NCI-H2196 (cell line): ENCODE measurements at regions not wholly inside any gene's neighbourhood (a gene's known extent, or its start where the extent isn't known, plus 50 kb on each side); places are given as distances from the start of the nearest gene placed in this dataset.

Experiments
- DNase-seq: peaks from one replicate; lab custom pipeline; 2025; ENCODE audit not compliant: unreplicated experiment; lab: John Stamatoyannopoulos, UW

- DNase-seq: no peak
Measured at GRCh38 chr2:64312622-64313397, 141.2 kb upstream of the LGALSL start.

GRCh38 chr2:64313398-64313723 is 140.6 kb upstream of the LGALSL start:
- DNase-seq: no peak

- DNase-seq: no peak
Measured at GRCh38 chr2:64315291-64315960, 138.5 kb upstream of the LGALSL start.

- DNase-seq: no peak
Measured at GRCh38 chr2:64317707-64318475, 136.1 kb upstream of the LGALSL start.

- no peak for DNase-seq
Measured at GRCh38 chr2:64318476-64318748, 135.6 kb upstream of the LGALSL start.

- DNase-seq: no peak
Measured at GRCh38 chr2:64319896-64320295, 134.1 kb upstream of the LGALSL start.

- no peak for DNase-seq
Measured at GRCh38 chr2:64322433-64322832, 131.5 kb upstream of the LGALSL start.

- DNase-seq: no peak
Measured at GRCh38 chr2:64323197-64323596, 130.8 kb upstream of the LGALSL start.

- no peak for DNase-seq
Measured at GRCh38 chr2:64324746-64325410, 129.1 kb upstream of the LGALSL start.

- no peak for DNase-seq
Measured at GRCh38 chr2:64325477-64325851, 128.5 kb upstream of the LGALSL start.

GRCh38 chr2:64325852-64326577 is 127.9 kb upstream of the LGALSL start:
- DNase-seq: no peak

GRCh38 chr2:64326578-64327050 is 127.3 kb upstream of the LGALSL start:
- DNase-seq: no peak

GRCh38 chr2:64327129-64327509 is 126.8 kb upstream of the LGALSL start:
- DNase-seq: no peak

GRCh38 chr2:64327510-64328414 is 126.2 kb upstream of the LGALSL start:
- peak; percentile 9 for DNase-seq

GRCh38 chr2:64328415-64328722 is 125.6 kb upstream of the LGALSL start:
- no peak for DNase-seq

- no peak for DNase-seq
Measured at GRCh38 chr2:64328756-64329155, 125.2 kb upstream of the LGALSL start.

GRCh38 chr2:64329848-64330247 is 124.1 kb upstream of the LGALSL start:
- no peak for DNase-seq

GRCh38 chr2:64330281-64331113 is 123.5 kb upstream of the LGALSL start:
- DNase-seq: peak; percentile 83

GRCh38 chr2:64331114-64331645 is 122.8 kb upstream of the LGALSL start:
- DNase-seq: no peak
